GM23338 (cell line): ENCODE measurements at regions not wholly inside any gene's neighbourhood (a gene's known extent, or its start where the extent isn't known, plus 50 kb on each side); places are given as distances from the start of the nearest gene placed in this dataset.

Source experiments
- ATAC-seq: fragments of 200-7000 bp; cut with Tn5 transposase; 3 replicates; pipeline ENCODE4 v1.9.1; 2020
- DNase-seq: peaks from one replicate; pipeline ENCODE4 v3.0.0-alpha.2; 2015; ENCODE audit warnings: low spot score
- H2AFZ ChIP-seq: fragments of 200-600 bp; sonication (generic); 2 replicates; pipeline ENCODE4 v1.8.0; 2016; ENCODE audit warnings: antibody characterized with exemption, mild to moderate bottlenecking, moderate library complexity
- H3F3A ChIP-seq: fragments of 200-600 bp; sonication (generic); replicated peaks from 2 replicates; pipeline ENCODE4 v1.8.0; 2017; ENCODE audit warnings: antibody characterized with exemption, mixed run types, low read depth
- H3K27ac ChIP-seq: fragments of 200-600 bp; sonication (generic); 2 replicates; pipeline ENCODE4 v1.6.1; 2016; ENCODE audit warnings: low read depth
- H3K27me3 ChIP-seq: fragments of 200-600 bp; sonication (generic); 2 replicates; pipeline ENCODE4 v1.8.0; 2016; ENCODE audit warnings: mild to moderate bottlenecking, mixed run types, moderate library complexity; ENCODE audit not compliant: insufficient read depth
- H3K36me3 ChIP-seq: fragments of 200-600 bp; sonication (generic); 2 replicates; pipeline ENCODE4 v1.8.0; 2016; ENCODE audit warnings: mild to moderate bottlenecking; ENCODE audit not compliant: insufficient read depth
- H3K4me1 ChIP-seq: fragments of 200-600 bp; sonication (generic); 2 replicates; pipeline ENCODE4 v1.8.0; 2016; ENCODE audit warnings: mild to moderate bottlenecking, moderate library complexity; ENCODE audit not compliant: insufficient read depth
- H3K4me2 ChIP-seq: fragments of 200-600 bp; sonication (generic); 2 replicates; pipeline ENCODE4 v1.7.1; 2017; ENCODE audit warnings: mixed run types
- H3K4me3 ChIP-seq: fragments of 200-600 bp; sonication (generic); 2 replicates; pipeline ENCODE4 v1.6.1; 2016; ENCODE audit warnings: mixed run types
- H3K79me2 ChIP-seq: fragments of 200-600 bp; sonication (generic); replicated peaks from 2 replicates; pipeline ENCODE4 v1.8.0; 2017; ENCODE audit warnings: mild to moderate bottlenecking; ENCODE audit not compliant: insufficient read depth
- H3K9me2 ChIP-seq: fragments of 200-600 bp; sonication (generic); 2 replicates; pipeline ENCODE4 v1.8.0; 2017; ENCODE audit not compliant: insufficient read depth
- H4K20me1 ChIP-seq: fragments of 200-600 bp; sonication (generic); replicated peaks from 2 replicates; pipeline ENCODE4 v1.8.0; 2017; ENCODE audit warnings: mild to moderate bottlenecking; ENCODE audit not compliant: insufficient read depth
- H3K27ac Mint-ChIP-seq: 2 replicates; pipeline ENCODE4 v1.8.0; 2020; ENCODE audit warnings: inconsistent platforms, mild to moderate bottlenecking, moderate library complexity, mixed read lengths
- H3K27me3 Mint-ChIP-seq: 3 replicates; pipeline ENCODE4 v1.8.0; 2022; ENCODE audit warnings: low read depth, mild to moderate bottlenecking, moderate library complexity, mixed read lengths, inconsistent platforms; ENCODE audit not compliant: insufficient read depth, poor library complexity
- H3K36me3 Mint-ChIP-seq: 3 replicates; pipeline ENCODE4 v1.8.0; 2021; ENCODE audit warnings: low read depth, mild to moderate bottlenecking, inconsistent platforms, moderate library complexity, mixed read lengths
- H3K4me1 Mint-ChIP-seq: 3 replicates; pipeline ENCODE4 v1.8.0; 2020; ENCODE audit warnings: mild to moderate bottlenecking, inconsistent platforms, mixed read lengths
- H3K4me3 Mint-ChIP-seq: 3 replicates; pipeline ENCODE4 v1.8.0; 2021; ENCODE audit warnings: moderate library complexity, mild to moderate bottlenecking, inconsistent platforms, mixed read lengths
- H3K9me3 Mint-ChIP-seq: 3 replicates; pipeline ENCODE4 v1.8.0; 2020; ENCODE audit warnings: moderate library complexity, mild to moderate bottlenecking, inconsistent platforms, mixed read lengths
- ETS1 ChIP-seq: IDR thresholded peaks from 2 replicates; pipeline ENCODE4 v1.6.1; 2016; ENCODE audit warnings: antibody characterized with exemption
- EZH2 ChIP-seq: fragments of 200-600 bp; sonication (generic); IDR thresholded peaks from one replicate; pipeline ENCODE4 v1.8.0; 2017; ENCODE audit warnings: antibody characterized with exemption, mild to moderate bottlenecking, low read depth; ENCODE audit not compliant: unreplicated experiment
- EZH2phosphoT487 ChIP-seq: fragments of 200-600 bp; sonication (generic); IDR thresholded peaks from one replicate; pipeline ENCODE4 v1.8.1; 2018; ENCODE audit warnings: antibody characterized with exemption; ENCODE audit not compliant: unreplicated experiment
- STAT1 ChIP-seq: IDR thresholded peaks from one replicate; pipeline ENCODE4 v1.6.1; 2016; ENCODE audit warnings: antibody characterized with exemption; ENCODE audit not compliant: unreplicated experiment
- TF ChIP-seq, protein P1 (sequence below): fragments of 250-450 bp; sonication (Bioruptor Pico); IDR thresholded peaks from 2 replicates; pipeline ENCODE4 v1.5.0; 2020; ENCODE audit warnings: mild to moderate bottlenecking, moderate library complexity

- TF ChIP-seq, protein P1, sequence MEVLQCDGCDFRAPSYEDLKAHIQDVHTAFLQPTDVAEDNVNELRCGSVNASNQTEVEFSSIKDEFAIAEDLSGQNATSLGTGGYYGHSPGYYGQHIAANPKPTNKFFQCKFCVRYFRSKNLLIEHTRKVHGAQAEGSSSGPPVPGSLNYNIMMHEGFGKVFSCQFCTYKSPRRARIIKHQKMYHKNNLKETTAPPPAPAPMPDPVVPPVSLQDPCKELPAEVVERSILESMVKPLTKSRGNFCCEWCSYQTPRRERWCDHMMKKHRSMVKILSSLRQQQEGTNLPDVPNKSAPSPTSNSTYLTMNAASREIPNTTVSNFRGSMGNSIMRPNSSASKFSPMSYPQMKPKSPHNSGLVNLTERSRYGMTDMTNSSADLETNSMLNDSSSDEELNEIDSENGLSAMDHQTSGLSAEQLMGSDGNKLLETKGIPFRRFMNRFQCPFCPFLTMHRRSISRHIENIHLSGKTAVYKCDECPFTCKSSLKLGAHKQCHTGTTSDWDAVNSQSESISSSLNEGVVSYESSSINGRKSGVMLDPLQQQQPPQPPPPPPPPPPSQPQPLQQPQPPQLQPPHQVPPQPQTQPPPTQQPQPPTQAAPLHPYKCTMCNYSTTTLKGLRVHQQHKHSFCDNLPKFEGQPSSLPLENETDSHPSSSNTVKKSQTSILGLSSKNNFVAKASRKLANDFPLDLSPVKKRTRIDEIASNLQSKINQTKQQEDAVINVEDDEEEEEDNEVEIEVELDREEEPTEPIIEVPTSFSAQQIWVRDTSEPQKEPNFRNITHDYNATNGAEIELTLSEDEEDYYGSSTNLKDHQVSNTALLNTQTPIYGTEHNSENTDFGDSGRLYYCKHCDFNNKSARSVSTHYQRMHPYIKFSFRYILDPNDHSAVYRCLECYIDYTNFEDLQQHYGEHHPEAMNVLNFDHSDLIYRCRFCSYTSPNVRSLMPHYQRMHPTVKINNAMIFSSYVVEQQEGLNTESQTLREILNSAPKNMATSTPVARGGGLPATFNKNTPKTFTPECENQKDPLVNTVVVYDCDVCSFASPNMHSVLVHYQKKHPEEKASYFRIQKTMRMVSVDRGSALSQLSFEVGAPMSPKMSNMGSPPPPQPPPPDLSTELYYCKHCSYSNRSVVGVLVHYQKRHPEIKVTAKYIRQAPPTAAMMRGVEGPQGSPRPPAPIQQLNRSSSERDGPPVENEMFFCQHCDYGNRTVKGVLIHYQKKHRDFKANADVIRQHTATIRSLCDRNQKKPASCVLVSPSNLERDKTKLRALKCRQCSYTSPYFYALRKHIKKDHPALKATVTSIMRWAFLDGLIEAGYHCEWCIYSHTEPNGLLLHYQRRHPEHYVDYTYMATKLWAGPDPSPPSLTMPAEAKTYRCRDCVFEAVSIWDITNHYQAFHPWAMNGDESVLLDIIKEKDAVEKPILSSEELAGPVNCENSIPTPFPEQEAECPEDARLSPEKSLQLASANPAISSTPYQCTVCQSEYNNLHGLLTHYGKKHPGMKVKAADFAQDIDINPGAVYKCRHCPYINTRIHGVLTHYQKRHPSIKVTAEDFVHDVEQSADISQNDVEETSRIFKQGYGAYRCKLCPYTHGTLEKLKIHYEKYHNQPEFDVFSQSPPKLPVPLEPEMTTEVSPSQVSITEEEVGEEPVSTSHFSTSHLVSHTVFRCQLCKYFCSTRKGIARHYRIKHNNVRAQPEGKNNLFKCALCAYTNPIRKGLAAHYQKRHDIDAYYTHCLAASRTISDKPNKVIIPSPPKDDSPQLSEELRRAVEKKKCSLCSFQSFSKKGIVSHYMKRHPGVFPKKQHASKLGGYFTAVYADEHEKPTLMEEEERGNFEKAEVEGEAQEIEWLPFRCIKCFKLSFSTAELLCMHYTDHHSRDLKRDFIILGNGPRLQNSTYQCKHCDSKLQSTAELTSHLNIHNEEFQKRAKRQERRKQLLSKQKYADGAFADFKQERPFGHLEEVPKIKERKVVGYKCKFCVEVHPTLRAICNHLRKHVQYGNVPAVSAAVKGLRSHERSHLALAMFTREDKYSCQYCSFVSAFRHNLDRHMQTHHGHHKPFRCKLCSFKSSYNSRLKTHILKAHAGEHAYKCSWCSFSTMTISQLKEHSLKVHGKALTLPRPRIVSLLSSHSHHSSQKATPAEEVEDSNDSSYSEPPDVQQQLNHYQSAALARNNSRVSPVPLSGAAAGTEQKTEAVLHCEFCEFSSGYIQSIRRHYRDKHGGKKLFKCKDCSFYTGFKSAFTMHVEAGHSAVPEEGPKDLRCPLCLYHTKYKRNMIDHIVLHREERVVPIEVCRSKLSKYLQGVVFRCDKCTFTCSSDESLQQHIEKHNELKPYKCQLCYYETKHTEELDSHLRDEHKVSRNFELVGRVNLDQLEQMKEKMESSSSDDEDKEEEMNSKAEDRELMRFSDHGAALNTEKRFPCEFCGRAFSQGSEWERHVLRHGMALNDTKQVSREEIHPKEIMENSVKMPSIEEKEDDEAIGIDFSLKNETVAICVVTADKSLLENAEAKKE (CRISPR knock-in tag), result no peak
- TF ChIP-seq EZH2phosphoT487 (no peak), ETS1 (no peak), EZH2 (no peak)
These were observed 1357.4 kb upstream of the ADGRL4 start (continued) for GRCh38 chr1:80363689-80364475.

DNA sequence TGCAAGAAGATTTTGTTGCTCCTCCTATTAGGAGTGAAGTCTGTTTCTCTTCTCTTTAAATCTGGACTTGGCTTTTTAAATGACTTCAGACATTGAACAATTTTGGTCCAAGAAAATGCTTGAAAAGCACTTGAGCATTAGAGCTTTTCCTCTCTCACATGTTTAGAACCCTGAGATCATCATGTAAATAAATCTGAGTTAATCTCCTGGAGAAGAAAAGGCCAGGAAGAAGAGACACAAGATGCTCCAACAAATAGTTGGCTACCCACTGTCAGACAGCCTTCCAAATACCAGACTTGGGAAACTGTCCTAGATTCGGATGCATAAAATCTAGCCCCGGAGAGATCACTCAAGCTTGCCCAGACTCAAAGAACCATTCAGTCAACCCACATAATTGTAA, 1353.1 kb upstream of the ADGRL4 start:
- Mint-ChIP-seq H3K27me3 (no peaks in the 10 kb centered on the region), H3K4me1 (no peaks in the 10 kb centered on the region), H3K27ac (no peak overlapping the region), H3K9me3 (no peaks in the 10 kb centered on the region), H3K4me3 (no peak overlapping the region), H3K36me3 (no peaks in the 10 kb centered on the region)
- H3K9me2 ChIP-seq, result no peaks in the 10 kb centered on the region
- DNase-seq (no peak), ATAC-seq (no peak)
- H3K4me3 ChIP-seq, result no peak overlapping the region
- H3F3A ChIP-seq, result no peaks in the 10 kb centered on the region
- no peaks in the 10 kb centered on the region for H3K79me2 ChIP-seq
- no peaks in the 10 kb centered on the region for H3K27me3 ChIP-seq
- no peak overlapping the region for H2AFZ ChIP-seq
- no peaks in the 10 kb centered on the region for H3K4me1 ChIP-seq
- H4K20me1 ChIP-seq, result no peaks in the 10 kb centered on the region
- H3K27ac ChIP-seq, result no peak overlapping the region
- no peak overlapping the region for H3K4me2 ChIP-seq
- H3K36me3 ChIP-seq, result no peaks in the 10 kb centered on the region
- TF ChIP-seq, protein P1 (CRISPR knock-in tag), result no peak
- TF ChIP-seq STAT1 (no peak), EZH2 (no peak)
